HG02798 (cell line): ENCODE measurements at regions not wholly inside any gene's neighbourhood (a gene's known extent, or its start where the extent isn't known, plus 50 kb on each side); places are given as distances from the start of the nearest gene placed in this dataset.

ENCODE experiments used
- ATAC-seq: cut with Tn5 transposase; IDR thresholded peaks from one replicate; pipeline ENCODE4 v1.9.1; 2021; ENCODE audit warnings: mild to moderate bottlenecking; ENCODE audit not compliant: unreplicated experiment, poor library complexity

DNA sequence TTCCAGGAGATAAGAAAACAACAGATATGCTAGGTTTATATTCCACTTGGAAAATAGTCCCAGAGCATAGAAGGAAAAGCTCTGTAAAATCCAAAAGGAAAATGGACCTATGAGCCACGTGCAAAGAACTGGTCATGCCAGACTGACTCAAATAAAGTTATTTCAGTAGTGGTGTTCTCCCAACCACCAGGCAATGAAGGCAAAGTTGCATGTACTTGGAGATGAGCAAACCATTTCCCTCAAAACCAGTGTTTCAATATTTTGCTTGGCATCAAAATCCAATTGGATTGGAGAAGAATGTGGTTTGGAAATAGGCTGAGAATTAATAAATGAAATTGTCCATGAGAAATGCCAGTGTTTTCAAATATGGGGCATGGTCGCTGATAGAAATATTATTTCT lies 237.5 kb downstream of the ICOS start:
- no peak for ATAC-seq

DNA sequence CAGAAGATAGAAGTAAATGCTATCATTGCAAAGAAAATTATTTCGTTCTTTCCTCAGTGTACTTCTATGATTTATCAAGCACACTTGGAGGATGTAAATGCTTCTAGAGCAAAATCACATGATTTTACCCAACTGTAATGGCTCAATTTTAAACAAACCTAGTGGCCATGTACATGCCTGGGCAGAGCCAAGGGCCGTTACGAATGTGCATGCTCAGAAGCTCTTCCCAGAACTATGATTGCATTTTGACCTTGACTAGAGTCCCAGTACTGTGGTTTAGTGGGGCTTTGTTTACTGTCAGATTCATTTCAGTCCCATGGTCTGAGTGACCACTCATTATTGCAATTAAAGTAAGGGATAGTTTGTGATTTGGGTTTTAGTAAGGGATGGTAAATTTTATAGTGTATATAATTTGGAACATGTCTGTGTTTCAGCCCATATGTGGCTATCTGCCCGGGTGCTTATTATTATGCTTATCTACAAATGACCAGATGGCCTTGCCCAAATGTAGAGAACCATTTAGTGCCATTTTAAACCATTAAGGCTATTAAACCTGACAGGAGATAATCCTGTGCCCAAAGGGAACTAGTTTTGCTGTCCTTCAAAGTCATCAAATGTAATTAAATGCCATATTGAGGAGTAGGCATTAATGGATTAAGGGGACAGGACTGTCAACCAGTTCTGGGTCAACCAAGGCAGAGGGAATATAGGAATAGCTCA lies 239.1 kb downstream of the ICOS start:
- no peak for ATAC-seq

DNA sequence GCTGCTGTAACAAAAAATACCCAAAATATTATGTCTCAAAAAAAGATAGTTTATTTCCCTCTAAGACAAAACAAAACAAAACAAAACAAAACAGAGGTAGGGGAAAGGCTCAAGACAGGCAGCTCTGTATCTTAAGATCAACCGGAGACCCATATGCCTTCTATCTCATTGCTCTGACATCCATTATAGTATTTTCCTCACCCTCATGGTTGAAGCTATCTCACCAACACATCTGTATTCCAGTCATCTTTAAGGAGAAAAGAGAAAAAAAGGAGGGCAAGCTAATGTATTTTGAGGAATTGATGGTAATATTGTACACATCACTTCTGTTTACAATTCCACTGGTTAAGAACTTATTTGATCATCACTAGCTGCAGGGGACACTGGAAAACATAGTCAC lies 239.7 kb downstream of the ICOS start:
- no peak for ATAC-seq

DNA sequence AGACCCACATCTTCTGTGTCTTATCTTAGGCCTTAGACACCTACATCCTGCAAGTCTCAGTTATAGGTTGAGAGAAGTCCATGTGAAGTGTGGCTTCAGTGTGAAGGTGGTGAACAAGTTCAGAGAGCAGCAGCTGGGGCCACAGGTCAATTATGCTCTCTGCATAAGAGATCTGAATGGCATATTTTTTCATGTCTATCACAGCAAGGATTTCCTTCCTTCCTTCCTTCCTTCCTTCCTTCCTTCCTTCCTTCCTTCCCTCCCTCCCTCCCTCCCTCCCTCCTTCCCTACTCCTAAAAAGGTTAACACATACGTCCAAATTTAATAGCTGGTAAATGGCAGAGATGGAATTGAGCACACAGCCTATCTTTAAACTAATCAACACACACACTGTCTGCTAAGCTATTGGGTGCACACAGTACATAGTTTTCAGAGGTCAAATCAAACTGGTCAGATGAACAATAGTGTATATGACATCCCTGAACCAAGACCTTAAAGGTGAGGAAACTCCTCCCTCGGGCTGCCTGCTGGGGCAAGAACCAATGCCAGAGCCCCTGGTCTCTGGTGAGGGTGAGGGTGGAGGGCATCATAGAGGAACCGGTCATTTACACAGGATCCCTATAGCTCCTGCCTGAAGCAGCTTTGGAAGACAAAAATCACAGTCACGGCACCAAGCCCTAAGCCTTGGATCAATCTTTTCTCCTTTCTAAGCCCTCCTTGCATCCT lies 240.9 kb downstream of the ICOS start:
- peak; percentile 25 for ATAC-seq

DNA sequence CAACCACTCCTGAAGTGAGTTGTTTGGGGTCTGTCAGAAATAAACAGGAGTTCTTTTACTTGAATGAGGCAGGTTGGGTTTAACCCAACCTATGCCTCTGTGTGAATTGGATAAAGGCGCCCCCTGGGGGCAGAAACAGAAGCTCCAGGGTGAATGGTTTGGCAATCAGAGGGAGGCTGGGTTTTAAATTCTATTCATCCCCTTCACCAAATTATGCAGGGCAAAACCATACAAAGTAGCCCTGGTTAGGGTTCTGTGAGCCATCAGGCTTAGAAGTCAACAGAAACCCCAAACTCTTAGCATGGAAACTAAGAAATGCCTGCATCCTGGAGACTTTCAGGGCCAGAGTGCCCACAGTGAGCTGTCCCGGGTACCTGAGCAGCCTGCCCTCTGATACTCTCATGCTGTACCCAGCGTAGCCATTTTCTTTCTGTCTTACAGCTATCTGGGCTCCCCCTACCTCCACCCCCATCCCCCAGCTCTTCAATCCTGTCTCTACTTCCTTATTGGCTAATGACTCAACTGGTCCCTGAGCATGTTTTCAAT lies 241.5 kb downstream of the ICOS start:
- peak; percentile 81 for ATAC-seq

DNA sequence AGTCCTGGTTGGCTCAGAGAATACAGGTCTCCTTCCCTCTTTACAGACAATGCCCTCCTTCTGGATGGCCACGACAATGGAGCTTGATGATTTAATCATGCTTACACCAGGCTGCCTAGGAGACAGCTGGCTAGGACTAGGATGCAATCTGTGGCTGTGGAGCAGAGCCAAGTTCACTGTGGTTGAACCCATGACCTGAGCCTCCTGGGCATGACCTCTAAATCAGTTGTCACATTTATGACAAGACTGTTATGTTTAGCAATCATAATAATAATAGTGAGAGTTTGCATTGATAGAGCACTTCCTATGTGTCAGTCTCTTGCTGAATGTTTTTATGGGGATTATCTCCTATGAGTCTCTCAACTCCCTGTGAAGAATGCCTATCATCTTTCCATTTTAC lies 244.1 kb downstream of the ICOS start:
- no peak for ATAC-seq

DNA sequence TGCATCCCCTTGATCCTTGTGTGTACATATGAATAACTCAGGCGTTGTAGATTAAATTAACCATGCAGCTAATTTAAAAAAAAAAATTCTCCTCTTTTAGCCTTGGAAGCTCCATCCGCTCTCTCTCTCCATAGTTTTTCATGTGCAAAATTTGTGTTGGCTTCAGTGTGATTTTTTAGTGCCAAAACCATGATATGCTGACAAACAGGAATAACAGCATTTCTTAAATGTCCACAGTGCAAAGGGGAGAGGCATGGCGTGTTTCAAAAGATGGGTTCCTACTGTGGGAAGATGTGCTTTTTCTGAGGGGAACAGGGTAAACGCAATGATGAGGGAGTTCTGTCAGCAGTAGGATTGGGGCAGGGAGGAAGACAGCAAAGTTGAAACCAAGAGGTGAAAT lies 247.0 kb downstream of the ICOS start:
- ATAC-seq = no peak

DNA sequence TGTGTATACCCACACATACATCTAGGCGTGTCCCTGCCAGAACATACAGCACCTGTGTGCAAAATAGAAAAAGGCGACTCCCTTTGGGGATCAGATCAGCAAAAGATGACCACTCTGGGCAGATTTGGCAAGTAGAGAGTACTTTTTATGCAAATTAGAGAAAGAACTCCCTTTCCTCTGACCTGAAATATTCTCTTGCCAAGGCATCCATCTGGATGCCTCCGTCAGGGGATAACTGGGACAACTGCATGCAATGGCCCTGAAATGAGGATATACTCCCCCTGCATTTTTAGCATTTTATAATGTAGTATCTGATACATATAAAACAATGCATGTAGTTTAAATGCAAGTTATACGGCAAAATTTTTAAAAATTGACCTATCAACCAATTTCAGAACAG lies 247.7 kb downstream of the ICOS start:
- no peak for ATAC-seq

DNA sequence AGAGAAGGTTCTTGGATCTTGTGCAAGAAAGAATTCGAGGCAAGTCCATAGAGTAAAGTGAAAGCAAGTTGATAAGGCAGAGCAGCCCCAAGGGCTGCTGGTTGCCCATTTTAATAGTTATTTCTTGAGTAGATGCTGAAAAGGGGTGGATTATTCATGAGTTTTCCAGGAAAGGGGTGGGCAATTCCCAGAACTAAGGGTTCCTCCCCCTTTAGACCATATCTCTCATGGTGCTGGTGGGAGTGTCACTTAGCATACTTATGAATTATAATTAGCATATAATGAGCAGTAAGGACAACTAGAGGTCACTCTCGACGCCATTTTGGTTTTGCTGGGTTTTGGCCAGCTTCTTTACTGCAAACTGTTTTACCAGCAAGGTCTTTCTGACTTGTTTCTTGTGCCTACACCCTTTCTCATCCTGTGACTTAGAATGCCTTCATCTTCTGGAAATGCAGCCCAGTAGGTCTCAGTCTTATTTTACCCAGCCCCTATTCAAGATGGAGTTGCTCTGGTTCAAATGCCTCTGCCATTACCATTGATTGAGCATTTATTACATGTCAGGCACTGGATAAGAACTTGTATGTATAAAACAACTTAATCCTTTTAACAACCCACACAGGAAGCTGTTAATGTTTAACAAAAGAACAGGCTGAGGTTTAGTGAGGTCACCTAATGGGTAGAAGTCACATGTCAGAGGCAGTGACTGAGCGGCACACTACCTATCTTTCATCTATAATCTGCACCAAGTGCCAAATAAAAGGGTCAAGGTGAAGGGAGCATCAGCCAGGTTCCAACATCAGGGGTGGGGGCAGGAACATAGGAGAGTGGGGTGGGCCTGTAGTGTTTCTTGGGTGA lies 250.9 kb downstream of the ICOS start:
- peak; percentile 64 for ATAC-seq

DNA sequence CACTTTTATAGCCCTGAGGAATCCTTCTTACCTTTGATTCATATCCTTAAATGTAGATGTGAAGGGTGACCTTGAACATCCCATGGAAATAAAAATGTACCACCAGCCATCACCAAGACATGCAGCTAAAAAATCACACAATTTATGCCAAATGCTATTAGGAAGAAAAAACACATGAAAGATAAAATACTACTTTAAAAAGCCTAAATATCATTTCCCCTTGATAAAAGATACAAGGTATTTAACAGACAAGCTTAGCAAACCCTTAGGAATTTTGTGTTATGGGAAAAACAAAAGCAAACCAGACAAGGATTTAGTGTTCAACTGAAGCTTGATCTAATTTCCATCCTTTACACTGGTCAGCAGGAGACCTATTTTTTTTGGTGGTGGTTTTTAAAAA lies 255.0 kb downstream of the ICOS start:
- no peak for ATAC-seq

DNA sequence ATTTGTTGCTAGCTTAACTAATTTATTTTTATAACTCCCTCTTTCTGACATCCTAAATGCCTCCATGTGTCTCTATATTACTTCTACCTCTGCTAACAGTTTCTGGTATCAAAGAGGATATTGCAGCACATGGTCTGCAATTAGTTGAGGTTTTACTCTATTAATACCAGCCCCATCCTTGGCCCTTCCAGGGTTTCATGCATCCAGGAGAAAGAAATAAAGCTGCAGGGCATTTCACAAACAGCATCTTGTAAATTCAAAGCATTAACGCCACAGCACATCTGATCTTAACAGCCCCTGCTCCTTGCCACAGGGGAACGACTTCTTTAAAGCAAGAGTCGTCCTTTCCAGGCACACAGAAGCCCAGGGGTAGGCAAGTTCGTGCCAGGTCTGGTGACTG lies 258.9 kb downstream of the ICOS start:
- ATAC-seq = no peak

DNA sequence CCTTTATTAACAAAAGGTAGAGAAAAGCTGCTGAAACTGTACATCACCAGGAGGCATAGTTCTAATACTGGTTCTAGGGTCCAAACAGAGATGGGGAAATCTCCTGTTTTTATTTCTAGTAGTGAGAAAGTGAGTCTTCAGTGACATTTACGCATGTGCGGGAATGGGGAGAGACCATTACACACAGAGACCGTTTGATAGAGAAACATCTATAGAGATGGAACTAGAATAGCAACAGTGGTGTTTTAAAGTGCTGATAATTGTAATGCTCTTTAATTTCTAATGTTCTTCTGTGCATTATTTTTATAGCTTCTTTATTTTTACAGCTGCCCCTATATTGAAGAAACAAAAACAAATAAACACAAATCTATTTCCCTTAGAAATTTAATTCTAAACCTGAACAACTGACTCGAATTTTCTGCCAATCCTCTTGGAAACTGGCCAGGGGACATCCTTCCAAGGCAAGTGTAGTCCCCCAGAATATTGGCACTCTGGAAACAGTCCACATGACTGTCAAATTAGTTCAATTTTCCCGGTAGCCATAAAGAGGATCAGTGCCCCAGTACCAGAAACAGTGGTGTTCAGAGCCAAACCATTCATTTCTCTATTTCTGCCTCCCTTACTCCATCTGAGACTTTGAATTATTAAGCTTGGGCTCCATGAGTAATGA lies 260.9 kb downstream of the ICOS start:
- no peak for ATAC-seq

DNA sequence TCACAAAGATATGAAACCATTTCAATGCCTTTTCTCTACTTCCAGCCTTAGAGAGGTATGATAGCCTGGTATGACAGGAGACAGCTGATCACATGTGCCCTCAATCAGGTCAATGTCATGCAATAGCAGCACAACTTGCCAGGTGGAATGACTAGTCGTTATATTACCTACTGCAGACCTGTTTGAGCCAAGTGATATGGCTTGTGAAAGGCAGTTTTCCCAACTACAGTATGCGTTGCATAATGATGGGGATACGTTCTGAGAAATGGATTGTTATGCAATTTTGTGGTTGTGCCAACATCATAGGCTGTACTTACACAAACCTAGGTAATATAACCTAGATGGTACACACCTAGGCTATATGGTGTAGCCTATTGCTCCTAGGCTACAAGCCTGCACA lies 262.8 kb downstream of the ICOS start:
- no peak for ATAC-seq

DNA sequence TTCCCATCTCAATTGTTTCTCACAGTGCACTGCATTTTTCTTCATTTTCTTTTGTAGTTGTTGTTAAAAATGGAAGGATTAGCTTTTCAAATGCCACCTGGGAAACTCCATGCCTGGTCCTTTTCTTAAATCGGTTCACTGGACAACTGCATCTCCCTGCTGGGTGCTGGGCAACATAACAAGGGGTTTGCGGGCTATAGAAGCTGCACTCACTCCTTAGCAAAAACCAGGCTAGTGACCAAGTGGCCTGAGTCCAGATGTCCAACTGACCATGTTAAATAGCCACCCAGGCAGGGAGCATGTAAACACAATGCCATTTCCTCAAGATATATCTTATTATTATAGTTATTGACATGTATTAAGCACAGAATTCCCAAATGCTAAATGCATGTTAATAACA lies 264.9 kb downstream of the ICOS start:
- ATAC-seq = no peak

DNA sequence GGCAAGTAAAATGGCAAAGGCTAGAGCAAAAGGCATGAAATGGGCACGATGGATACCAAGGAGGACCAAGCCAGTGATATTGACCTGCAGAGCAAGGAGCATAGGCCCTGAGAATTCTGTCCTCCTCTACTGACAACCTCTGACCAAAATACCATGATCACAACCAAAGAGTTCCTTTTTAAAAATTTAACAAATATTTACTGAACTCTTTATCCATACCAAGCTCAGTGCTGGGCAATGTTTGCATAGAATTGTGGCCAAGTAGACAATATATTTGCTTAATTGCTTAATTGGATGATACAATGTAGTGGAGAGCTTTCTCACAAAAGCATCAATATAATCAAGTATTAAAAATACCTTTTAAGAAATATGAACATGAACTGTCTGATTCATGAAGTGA lies 265.7 kb downstream of the ICOS start:
- ATAC-seq = no peak

DNA sequence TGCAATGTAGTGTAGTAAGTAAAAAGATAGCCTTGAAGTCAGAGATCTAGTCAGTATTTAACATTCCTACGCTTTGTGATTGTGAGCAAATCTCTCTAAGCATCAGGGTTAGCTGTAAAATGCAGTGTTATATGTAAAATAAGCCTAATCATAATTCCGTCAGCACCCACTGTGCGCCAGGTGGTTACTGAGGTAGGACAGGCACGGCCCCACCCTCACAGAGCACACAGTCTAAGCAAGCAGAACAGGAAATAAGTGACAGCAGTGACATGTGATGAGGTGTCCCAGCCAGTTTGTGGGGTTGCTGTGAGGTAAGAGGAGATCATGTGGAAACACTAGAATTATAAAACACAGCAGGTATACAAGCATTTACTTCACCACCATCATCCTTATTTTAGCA lies 267.1 kb downstream of the ICOS start:
- ATAC-seq = no peak

DNA sequence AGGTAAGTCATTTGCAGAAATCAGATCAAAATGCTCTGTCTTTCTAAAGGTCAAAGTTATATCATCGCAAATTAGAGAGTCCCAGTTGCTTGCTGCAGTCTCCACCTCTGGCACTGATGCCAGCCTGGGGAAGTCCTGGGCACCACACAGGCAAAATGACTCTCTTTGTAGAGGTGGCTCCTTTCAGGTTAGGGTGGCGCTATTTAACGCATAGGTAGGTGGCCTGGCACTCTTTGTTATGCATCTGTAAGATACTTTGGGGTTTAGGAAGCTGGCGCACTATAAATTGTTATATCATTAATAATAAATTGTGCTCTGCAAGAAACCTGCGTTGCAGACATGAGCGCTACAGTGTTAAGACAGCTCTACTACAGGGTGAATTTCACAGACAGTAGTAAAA lies 268.5 kb downstream of the ICOS start:
- ATAC-seq = no peak

DNA sequence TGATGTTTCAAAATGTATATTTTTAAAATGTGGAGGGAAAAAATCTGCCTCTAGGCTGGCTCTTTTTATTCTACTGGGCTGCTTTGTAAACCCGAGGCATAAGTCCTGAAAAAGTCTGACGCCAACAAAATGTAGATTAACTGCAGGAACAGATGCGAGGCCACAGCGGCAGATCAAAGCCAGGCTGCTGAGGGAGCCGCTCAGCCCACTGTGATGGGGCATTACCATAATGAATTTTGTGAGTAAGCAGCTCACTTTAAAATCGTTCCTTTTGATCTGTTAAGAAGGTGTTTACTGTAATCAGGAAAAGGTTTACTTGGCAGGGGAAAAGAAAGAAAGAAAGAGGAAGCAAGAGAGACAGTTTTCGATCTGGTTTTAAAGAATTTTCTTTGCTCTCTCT lies 269.0 kb downstream of the ICOS start:
- ATAC-seq = no peak

DNA sequence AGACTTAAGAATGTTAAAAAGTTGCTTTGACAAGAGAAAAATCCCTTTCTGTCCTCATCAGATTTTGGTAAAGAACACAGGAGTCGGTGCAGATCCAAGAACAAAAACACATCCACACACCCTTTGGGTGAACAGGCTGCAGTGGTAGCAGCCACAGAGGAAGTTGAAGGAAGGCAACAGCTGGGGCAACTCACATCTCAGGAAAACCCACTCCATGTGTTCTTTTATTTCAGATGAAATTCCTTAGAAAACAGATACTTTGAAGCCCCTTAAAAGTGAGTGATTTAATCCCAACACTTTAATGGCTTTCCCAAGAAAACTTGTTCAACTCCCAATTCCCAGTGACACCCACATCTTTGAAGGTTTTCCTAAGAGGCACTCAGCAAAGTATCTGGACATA lies 271.3 kb downstream of the ICOS start:
- no peak for ATAC-seq

DNA sequence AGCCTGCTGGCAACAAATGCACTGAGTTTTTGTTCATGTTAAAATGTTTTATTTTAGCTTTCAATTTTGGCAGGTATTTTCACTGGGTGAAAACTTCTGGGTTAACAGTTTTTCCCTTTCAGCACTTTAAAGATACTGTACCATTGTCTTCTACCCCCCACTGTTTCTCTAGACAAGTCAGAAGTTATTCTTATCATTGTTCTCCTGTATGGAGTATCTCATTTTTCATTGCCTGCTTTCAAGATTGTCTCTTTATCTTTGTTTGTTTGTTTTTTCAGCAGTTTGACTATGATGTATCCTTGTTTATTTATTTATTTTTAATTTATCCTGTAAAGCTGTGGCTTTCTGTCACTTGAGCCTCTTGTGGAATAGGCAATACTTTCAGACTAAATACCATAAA lies 277.0 kb downstream of the ICOS start:
- no peak for ATAC-seq
